ENCODE measurements at regions not wholly inside any gene's neighbourhood (a gene's known extent, or its start where the extent isn't known, plus 50 kb on each side); places are given as distances from the start of the nearest gene placed in this dataset.

DNA sequence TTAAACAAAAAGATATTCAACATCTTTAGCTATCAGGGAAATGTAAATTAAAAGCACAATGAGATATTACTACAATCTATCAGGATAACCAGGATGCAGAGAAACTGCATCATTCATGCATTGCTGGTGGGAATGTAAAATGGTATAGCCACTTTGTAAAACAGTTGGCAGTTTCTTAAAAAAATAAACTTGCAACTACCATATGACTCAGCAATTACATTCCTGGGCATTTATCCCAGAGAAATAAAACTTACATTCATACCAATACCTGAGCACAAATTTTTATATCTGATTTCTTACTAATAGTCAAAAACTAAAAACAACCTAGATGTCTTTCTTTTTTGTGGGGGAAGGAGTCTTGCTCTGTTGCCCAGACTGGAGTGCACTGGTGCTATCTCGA lies 190.3 kb upstream of the TAB2 start:
- H3K4me1 ChIP-seq (ENCODE audit: control insufficient read depth in 2 of 2, insufficient read depth in 2 of 2, low read length in 2 of 2): peaks cover 0 to 12% of the 10 kb centered on the region in 2 donors
- DNase-seq (ENCODE audit: low read depth in 6 of 9, low spot score in 9 of 9): no peak
- WGBS: 95% methylated on average over 1 of the region's 1 CpG

DNA sequence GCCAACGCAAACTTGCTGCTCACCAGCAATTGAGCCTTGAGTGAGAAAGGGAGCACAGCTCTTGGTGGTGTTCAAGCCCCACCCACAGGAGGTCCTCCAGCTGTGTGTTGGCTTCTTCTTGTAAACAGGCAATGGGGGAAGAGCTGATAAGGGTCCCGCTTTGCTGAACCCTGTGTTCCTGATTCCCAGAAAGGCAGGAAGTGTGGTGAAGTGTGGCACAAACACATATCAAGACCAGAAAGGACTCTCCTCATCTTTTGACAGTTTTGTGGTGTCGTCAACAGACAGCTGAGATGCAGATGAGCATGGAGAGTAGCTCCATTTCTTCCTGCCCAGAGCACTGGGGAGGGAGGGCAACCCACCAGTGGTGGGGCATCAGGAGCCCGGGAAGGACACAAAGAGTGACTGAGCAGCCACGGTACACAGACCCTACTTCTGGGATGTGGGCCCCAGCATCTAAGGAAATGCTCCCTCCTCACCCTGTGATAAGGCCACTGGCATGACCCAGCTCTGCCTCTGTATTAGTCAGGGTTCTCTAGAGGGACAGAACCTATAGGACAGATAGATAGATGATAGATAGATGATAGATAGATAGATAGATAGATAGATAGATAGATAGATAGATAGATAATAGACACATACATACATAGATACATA lies 188.9 kb upstream of the TAB2 start:
- H3K9me3 ChIP-seq (ENCODE audit: control insufficient read depth in 2 of 2, insufficient read depth in 1 of 2, low read length in 1 of 2): no peaks in the 10 kb centered on the region
- H3K27me3 ChIP-seq (ENCODE audit: control insufficient read depth in 2 of 2, insufficient read depth in 1 of 2, low read length in 1 of 2): no peaks in the 10 kb centered on the region
- DNase-seq (ENCODE audit: low read depth in 6 of 9, low spot score in 9 of 9): peak in 7 of 9 donors; percentile 11 to 74 (median 41)
- H3K4me1 ChIP-seq (ENCODE audit: control insufficient read depth in 2 of 2, insufficient read depth in 2 of 2, low read length in 2 of 2): peaks cover 0 to 18% of the 10 kb centered on the region in 2 donors
- no peak overlapping the region for H3K4me3 ChIP-seq (ENCODE audit: low read length in 2 of 2)
- WGBS: 11% methylated on average over 5 of the region's 5 CpGs
- H3K27ac ChIP-seq (ENCODE audit: low read depth in 1 of 2, low read length in 1 of 2): peak overlapping the region in 1 of 2 donors; percentile 59
- H3K36me3 ChIP-seq (ENCODE audit: control insufficient read depth in 2 of 2, insufficient read depth in 2 of 2, low read length in 1 of 2): no peaks in the 10 kb centered on the region

More for the DNA sequence above, 190.3 kb upstream of the TAB2 start:
- no peak overlapping the region for H3K27ac ChIP-seq (ENCODE audit: low read depth in 1 of 2, low read length in 1 of 2)
- H3K27me3 ChIP-seq (ENCODE audit: control insufficient read depth in 2 of 2, insufficient read depth in 1 of 2, low read length in 1 of 2): no peaks in the 10 kb centered on the region
- no peaks in the 10 kb centered on the region for H3K9me3 ChIP-seq (ENCODE audit: control insufficient read depth in 2 of 2, insufficient read depth in 1 of 2, low read length in 1 of 2)
- H3K36me3 ChIP-seq (ENCODE audit: control insufficient read depth in 2 of 2, insufficient read depth in 2 of 2, low read length in 1 of 2): no peaks in the 10 kb centered on the region
- no peak overlapping the region for H3K4me3 ChIP-seq (ENCODE audit: low read length in 2 of 2)

DNA sequence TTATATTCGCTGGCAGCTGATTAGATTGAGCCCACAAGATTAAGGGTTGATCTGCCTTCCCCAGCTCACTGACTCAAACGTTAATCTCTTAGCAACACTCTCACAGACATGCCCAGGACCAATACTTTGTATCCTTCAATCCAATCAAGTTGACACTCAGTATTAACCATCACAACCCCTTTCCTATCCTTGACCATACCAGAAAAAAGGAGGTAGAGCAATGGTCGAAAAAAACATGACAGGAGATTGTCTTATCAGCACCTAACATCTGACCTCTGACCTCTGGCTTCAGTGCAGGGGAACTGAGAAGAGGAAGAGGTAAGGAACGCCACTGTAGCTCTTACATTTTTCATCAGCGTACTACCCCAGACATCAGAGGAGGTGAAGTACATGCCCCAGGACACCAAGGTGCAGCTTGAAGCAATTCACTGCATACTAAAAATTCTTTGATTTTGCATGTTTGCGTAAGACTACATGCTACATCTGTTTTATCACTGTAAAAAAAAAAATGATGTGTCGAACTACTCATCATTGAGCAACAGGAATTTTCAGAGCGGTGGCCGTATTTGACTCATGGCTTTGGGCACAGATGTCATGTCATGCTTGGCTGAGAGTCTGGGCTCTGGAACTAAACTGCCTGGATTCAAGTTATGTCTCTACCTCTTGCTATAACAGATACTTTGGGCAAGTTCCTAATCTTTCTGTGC lies 188.0 kb upstream of the TAB2 start:
- Histone ChIP-seq H3K27me3 (ENCODE audit: control insufficient read depth in 2 of 2, insufficient read depth in 1 of 2, low read length in 1 of 2) (no peaks in the 10 kb centered on the region), H3K36me3 (ENCODE audit: control insufficient read depth in 2 of 2, insufficient read depth in 2 of 2, low read length in 1 of 2) (no peaks in the 10 kb centered on the region), H3K4me3 (ENCODE audit: low read length in 2 of 2) (no peak overlapping the region), H3K4me1 (ENCODE audit: control insufficient read depth in 2 of 2, insufficient read depth in 2 of 2, low read length in 2 of 2) (peaks cover 0 to 18% of the 10 kb centered on the region in 2 donors), H3K9me3 (ENCODE audit: control insufficient read depth in 2 of 2, insufficient read depth in 1 of 2, low read length in 1 of 2) (no peaks in the 10 kb centered on the region), H3K27ac (ENCODE audit: low read depth in 1 of 2, low read length in 1 of 2) (peak overlapping the region in 1 of 2 donors; percentile 8)
- 81% methylated on average over 9 of the region's 9 CpGs for WGBS
- DNase-seq (ENCODE audit: low read depth in 6 of 9, low spot score in 9 of 9): peak in 1 of 9 donors; percentile 9

DNA sequence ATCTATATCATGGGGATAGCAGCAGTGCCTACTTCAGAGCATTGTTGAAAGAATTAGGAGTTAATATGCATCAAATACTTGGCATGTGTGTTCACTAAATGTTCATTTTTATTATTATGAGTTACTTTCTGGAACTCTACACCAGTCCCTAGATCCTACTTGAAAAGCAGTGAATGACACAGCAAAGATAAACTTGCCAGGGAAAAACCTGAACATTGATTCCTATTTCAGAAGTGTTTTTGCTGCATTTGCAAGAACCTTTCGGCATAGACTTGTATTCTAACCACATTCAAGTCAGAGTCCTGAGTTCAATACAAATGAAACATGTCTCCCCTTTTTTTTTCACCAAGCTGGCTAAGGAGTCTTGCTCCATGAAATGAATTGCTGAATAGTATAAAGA lies 187.4 kb upstream of the TAB2 start:
- no peak overlapping the region for H3K27ac ChIP-seq (ENCODE audit: low read depth in 1 of 2, low read length in 1 of 2)
- WGBS: 91% methylated on average over 1 of the region's 1 CpG
- peaks cover 0 to 18% of the 10 kb centered on the region in 2 donors for H3K4me1 ChIP-seq (ENCODE audit: control insufficient read depth in 2 of 2, insufficient read depth in 2 of 2, low read length in 2 of 2)
- H3K27me3 ChIP-seq (ENCODE audit: control insufficient read depth in 2 of 2, insufficient read depth in 1 of 2, low read length in 1 of 2): no peaks in the 10 kb centered on the region
- DNase-seq (ENCODE audit: low read depth in 6 of 9, low spot score in 9 of 9): no peak
- no peak overlapping the region for H3K4me3 ChIP-seq (ENCODE audit: low read length in 2 of 2)
- H3K9me3 ChIP-seq (ENCODE audit: control insufficient read depth in 2 of 2, insufficient read depth in 1 of 2, low read length in 1 of 2): no peaks in the 10 kb centered on the region
- H3K36me3 ChIP-seq (ENCODE audit: control insufficient read depth in 2 of 2, insufficient read depth in 2 of 2, low read length in 1 of 2): no peaks in the 10 kb centered on the region

DNA sequence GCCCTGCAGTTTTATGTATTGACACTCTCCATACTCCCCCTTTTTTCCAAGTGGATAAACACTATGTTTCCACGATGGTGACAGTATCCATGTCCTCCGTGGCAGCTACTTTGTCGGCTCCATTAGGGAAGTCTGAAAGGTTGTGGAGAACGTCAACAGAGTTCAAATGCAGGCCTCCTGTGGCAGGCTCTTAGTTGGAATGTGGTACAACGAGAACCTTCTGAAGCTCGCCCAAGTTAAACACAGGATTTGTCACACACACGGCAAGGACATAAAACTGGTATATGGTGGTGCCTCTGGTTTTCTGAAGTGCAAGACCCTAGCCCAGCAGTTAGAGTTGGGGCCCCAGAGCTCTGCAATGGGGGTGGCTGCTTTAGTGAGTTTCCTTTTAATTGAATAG lies 187.0 kb upstream of the TAB2 start:
- Histone ChIP-seq H3K4me3 (ENCODE audit: low read length in 2 of 2) (no peak overlapping the region), H3K36me3 (ENCODE audit: control insufficient read depth in 2 of 2, insufficient read depth in 2 of 2, low read length in 1 of 2) (no peaks in the 10 kb centered on the region), H3K27ac (ENCODE audit: low read depth in 1 of 2, low read length in 1 of 2) (no peak overlapping the region), H3K9me3 (ENCODE audit: control insufficient read depth in 2 of 2, insufficient read depth in 1 of 2, low read length in 1 of 2) (no peaks in the 10 kb centered on the region), H3K27me3 (ENCODE audit: control insufficient read depth in 2 of 2, insufficient read depth in 1 of 2, low read length in 1 of 2) (no peaks in the 10 kb centered on the region), H3K4me1 (ENCODE audit: control insufficient read depth in 2 of 2, insufficient read depth in 2 of 2, low read length in 2 of 2) (peaks cover 0 to 18% of the 10 kb centered on the region in 2 donors)
- no peak for DNase-seq (ENCODE audit: low read depth in 6 of 9, low spot score in 9 of 9)
- 94% methylated on average over 7 of the region's 7 CpGs for WGBS

DNA sequence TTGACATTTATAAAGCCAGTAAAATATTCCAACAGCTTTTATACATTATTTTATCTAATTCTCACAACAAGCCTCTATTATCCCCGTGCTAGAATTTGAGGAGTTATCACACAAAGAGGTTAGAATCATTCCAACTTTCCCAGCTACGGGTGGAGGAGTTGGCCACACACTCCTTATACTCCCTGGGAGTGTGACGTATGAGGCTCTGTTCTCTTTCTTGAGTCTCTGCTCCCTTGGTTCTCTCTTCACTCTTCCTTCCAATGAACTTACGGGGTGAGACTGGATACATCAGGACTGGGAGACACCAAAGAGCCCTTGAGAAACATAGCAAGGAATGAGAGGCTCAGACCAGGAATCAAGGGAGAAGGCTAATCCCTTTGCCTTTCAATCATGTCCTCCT lies 185.6 kb upstream of the TAB2 start:
- 81% methylated on average over 4 of the region's 4 CpGs for WGBS

DNA sequence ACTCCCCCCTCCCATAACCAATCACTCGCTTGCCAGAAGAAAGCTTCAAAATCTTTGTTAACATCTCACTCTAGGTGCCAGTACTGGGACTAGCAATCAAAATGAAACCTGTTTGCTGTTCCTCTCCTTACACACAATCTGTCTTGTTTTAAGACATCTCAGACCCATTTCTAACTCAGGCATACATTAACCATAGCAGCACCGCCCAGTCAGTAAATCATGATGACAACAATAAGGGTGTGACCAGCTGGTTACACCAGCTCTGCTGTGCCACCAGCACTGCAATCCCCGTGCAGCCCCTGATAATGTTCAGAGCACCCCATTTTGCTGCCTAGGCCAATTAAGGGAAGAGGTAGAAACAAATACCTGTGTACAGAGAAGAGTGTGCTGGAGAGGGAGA lies 185.2 kb upstream of the TAB2 start:
- Histone ChIP-seq H3K9me3 (ENCODE audit: control insufficient read depth in 2 of 2, insufficient read depth in 1 of 2, low read length in 1 of 2) (no peaks in the 10 kb centered on the region), H3K4me1 (ENCODE audit: control insufficient read depth in 2 of 2, insufficient read depth in 2 of 2, low read length in 2 of 2) (peaks cover 0 to 18% of the 10 kb centered on the region in 2 donors), H3K36me3 (ENCODE audit: control insufficient read depth in 2 of 2, insufficient read depth in 2 of 2, low read length in 1 of 2) (no peaks in the 10 kb centered on the region), H3K4me3 (ENCODE audit: low read length in 2 of 2) (no peak overlapping the region), H3K27me3 (ENCODE audit: control insufficient read depth in 2 of 2, insufficient read depth in 1 of 2, low read length in 1 of 2) (no peaks in the 10 kb centered on the region), H3K27ac (ENCODE audit: low read depth in 1 of 2, low read length in 1 of 2) (no peak overlapping the region)
- 98% methylated on average over 3 of the region's 3 CpGs for WGBS
- no peak for DNase-seq (ENCODE audit: low read depth in 6 of 9, low spot score in 9 of 9)

More for the DNA sequence above, 185.6 kb upstream of the TAB2 start:
- Histone ChIP-seq H3K27me3 (ENCODE audit: control insufficient read depth in 2 of 2, insufficient read depth in 1 of 2, low read length in 1 of 2) (no peaks in the 10 kb centered on the region), H3K4me1 (ENCODE audit: control insufficient read depth in 2 of 2, insufficient read depth in 2 of 2, low read length in 2 of 2) (peaks cover 0 to 18% of the 10 kb centered on the region in 2 donors), H3K27ac (ENCODE audit: low read depth in 1 of 2, low read length in 1 of 2) (no peak overlapping the region), H3K9me3 (ENCODE audit: control insufficient read depth in 2 of 2, insufficient read depth in 1 of 2, low read length in 1 of 2) (no peaks in the 10 kb centered on the region), H3K36me3 (ENCODE audit: control insufficient read depth in 2 of 2, insufficient read depth in 2 of 2, low read length in 1 of 2) (no peaks in the 10 kb centered on the region), H3K4me3 (ENCODE audit: low read length in 2 of 2) (no peak overlapping the region)
- DNase-seq (ENCODE audit: low read depth in 6 of 9, low spot score in 9 of 9): no peak

DNA sequence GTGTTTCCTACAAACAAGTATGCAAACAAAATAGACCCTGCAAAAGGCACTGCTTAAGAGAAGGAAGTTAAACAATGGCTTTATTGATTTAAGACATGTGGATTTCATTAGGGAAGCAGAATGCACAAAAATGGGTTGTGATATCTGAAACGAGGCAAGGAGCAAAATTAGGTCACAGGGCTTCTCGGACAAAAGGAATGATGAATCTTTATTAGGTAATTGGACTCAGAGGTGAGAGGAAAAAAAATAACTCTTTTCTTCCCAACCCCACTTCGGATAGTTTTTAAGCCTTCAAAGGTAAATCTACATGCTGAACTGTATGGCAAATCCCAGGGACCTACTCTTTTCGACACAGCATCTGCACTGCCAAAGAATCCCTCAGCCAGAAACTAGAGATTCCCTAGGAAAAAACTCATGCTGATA lies 183.0 kb upstream of the TAB2 start:
- H3K4me3 ChIP-seq (ENCODE audit: low read length in 2 of 2): no peak overlapping the region
- no peaks in the 10 kb centered on the region for H3K27me3 ChIP-seq (ENCODE audit: control insufficient read depth in 2 of 2, insufficient read depth in 1 of 2, low read length in 1 of 2)
- DNase-seq (ENCODE audit: low read depth in 6 of 9, low spot score in 9 of 9): no peak
- no peak overlapping the region for H3K27ac ChIP-seq (ENCODE audit: low read depth in 1 of 2, low read length in 1 of 2)
- H3K36me3 ChIP-seq (ENCODE audit: control insufficient read depth in 2 of 2, insufficient read depth in 2 of 2, low read length in 1 of 2): no peaks in the 10 kb centered on the region
- H3K4me1 ChIP-seq (ENCODE audit: control insufficient read depth in 2 of 2, insufficient read depth in 2 of 2, low read length in 2 of 2): peaks cover 0 to 10% of the 10 kb centered on the region in 2 donors
- WGBS: 91% methylated on average over 4 of the region's 4 CpGs
- H3K9me3 ChIP-seq (ENCODE audit: control insufficient read depth in 2 of 2, insufficient read depth in 1 of 2, low read length in 1 of 2): no peaks in the 10 kb centered on the region

DNA sequence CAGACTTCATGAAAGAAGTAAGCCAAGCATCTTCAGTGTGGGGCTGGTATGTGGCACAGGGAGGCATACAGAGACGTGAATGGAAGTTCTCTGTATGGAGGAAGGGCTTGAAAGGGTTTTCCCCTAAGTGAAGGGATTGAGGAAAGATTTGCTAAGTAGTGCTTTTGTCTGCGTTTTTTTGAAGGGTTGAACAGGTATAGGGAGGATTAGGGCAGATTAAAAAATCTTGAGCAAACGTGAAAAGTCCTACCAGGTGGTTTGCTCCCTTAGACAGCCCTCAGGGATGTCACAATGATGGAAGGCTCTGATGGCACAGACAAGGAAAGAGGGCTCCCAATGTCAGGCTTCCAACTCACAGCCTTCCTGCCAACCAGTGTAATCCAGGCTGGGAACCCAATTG lies 181.7 kb upstream of the TAB2 start:
- peaks cover 0 to 12% of the 10 kb centered on the region in 2 donors for H3K4me1 ChIP-seq (ENCODE audit: control insufficient read depth in 2 of 2, insufficient read depth in 2 of 2, low read length in 2 of 2)
- no peaks in the 10 kb centered on the region for H3K27me3 ChIP-seq (ENCODE audit: control insufficient read depth in 2 of 2, insufficient read depth in 1 of 2, low read length in 1 of 2)
- no peaks in the 10 kb centered on the region for H3K9me3 ChIP-seq (ENCODE audit: control insufficient read depth in 2 of 2, insufficient read depth in 1 of 2, low read length in 1 of 2)
- H3K27ac ChIP-seq (ENCODE audit: low read depth in 1 of 2, low read length in 1 of 2): no peak overlapping the region
- H3K36me3 ChIP-seq (ENCODE audit: control insufficient read depth in 2 of 2, insufficient read depth in 2 of 2, low read length in 1 of 2): no peaks in the 10 kb centered on the region
- H3K4me3 ChIP-seq (ENCODE audit: low read length in 2 of 2): no peak overlapping the region
- DNase-seq (ENCODE audit: low read depth in 6 of 9, low spot score in 9 of 9): no peak
- 77% methylated on average over 3 of the region's 3 CpGs for WGBS

All from thymus (tissue), 11 donors.